SK-N-MC (cell line): ENCODE measurements at regions not wholly inside any gene's neighbourhood (a gene's known extent, or its start where the extent isn't known, plus 50 kb on each side); places are given as distances from the start of the nearest gene placed in this dataset.

ENCODE experiments used
- EZH2 ChIP-seq: fragments of 200-600 bp; sonication (generic); IDR thresholded peaks from one replicate; pipeline ENCODE4 v1.6.1; 2017; ENCODE audit warnings: antibody characterized with exemption
- POLR2AphosphoS5 ChIP-seq: IDR thresholded peaks from 2 replicates; pipeline ENCODE4 v1.6.1; 2012; ENCODE audit warnings: mild to moderate bottlenecking, low read depth, low read length, borderline replicate concordance

- TF ChIP-seq POLR2AphosphoS5 = no peak
- TF ChIP-seq EZH2 = no peak
These were observed 52.2 kb upstream of the HSF2 start for GRCh38 chr6:122347280-122347679.
